T-helper 1 cell (primary cell): ENCODE measurements at regions not wholly inside any gene's neighbourhood (a gene's known extent, or its start where the extent isn't known, plus 50 kb on each side); places are given as distances from the start of the nearest gene placed in this dataset.
"Not testable (repeated sequence)": the region's sequence is repeated elsewhere in the genome, so short reads cannot be mapped to it uniquely, and the experiment has no call there.

Source experiments
- DNase-seq, 5 donors: peaks; one replicate each; pipeline ENCODE4 v3.0.0-alpha.2; 2012 to 2020

DNA sequence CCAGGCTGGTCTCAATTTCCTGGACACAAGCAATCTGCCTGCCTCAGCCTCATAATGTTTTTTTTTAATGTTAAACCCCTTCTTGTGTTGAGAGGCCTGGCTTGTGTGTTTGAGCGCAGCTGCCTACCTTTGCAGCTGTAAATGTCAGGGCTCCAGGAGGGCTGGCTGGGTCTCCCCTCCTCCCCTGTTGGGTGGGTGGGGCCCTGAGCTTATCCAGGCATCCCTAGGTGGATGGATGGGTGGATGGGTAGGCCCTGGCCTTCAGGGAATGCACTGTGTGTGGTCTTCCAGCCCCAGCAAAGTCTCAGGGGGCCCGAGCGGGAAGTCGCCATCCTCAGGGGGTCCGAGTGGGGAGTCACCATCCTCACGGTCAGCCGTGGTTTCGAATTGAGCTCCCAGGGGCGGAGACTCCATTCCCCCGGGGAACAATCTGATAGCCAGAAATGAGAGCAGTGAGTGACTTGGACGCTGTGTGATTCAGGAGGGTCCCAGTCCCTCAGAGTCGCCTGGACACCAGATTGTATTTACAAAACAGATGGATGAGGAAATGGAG is 279.4 kb upstream of the PLGLB2 start:
- DNase-seq = not testable (repeated sequence)

DNA sequence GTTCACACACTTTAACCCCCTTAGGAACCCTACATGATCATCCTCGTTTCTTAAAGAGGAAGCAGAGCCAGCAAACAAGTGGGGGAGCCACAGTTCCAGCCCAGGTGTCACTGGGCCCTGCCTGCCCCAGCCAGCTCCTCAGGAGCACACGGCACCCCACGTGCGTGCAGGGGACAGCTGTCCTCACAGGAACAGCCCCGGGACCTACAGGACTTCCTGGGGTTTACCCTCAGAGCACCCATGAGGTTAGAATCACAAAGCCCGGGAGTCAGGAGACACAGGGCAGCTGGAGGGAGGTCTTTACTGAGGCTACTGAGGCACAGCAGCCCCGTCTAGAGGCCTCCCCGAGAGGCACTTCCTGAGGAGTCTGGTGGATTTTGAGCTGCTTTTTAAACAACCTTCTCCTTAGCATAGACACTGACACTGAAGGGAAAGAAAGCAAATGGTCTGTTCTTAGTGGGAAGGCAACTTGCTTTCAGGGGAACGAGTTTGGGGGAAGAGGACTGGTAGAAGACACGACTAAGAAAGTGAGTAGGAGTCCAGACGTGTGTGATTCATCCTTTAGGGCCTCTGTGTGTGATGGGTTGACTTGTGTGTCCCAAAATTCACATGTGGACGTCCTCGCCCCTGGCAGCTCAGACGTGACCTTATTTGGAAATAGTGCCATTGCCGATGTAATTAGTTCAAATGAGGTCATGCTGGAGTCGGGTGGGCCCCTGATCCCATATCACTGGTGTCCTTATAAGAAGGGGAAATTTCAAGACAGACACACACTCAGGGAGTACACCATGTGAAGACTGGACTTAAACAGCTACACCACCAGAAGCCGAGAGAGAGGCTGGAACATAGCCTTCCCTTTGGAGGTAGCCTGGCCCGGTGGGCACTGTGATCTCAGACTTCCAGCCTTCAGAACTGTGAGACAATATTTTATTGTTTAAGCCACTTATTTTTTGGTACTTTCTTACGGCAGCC is 278.4 kb upstream of the PLGLB2 start:
- DNase-seq = peak in 1 of 5 donors; percentile 54

DNA sequence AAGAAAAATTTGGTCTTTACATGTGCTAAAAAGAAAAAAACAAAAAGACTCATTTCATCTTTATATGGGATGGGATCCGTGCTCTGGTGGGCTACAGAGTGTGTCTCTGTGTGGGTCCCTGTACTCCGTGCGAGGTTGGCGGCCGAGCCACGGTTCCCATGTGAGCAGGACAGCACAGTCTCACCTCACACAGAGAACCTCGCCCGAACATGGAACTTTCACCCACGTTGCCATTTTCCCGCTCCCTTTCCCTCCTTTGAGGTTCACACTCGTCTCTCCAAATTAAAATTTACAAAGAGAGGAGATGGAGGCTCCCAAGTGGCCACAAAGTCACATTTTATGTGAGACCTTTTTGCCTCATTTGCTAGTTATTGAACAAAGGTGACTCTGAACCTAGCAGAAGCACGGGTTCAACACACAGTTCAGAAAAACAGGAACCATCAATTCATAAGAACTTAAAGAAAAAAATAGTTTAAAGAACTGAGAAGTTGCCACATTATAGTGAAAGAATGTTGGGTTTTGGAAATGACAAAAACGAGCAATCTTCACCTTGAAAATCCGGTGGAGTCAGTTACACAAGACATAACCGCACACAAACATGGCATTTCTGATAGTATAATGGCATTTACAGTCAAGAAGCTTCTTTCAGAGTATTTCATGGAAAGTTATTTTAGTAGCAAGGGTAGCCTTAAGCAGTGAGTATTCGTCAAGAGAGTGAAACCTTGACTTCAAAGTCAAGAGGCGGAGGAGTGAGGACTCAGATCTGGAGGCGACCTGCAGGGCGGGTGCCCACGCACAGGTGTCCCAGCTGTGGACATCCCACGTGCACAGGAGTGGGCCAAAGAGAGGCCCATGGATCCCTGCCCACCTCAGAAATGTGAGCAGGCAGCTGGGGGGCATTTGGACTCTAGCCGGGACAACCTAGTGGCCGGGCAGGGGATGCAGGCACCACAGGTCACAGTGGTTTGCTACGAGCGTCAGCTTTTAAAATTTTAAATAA is 277.2 kb upstream of the PLGLB2 start:
- DNase-seq = peak in 1 of 5 donors; percentile 77

DNA sequence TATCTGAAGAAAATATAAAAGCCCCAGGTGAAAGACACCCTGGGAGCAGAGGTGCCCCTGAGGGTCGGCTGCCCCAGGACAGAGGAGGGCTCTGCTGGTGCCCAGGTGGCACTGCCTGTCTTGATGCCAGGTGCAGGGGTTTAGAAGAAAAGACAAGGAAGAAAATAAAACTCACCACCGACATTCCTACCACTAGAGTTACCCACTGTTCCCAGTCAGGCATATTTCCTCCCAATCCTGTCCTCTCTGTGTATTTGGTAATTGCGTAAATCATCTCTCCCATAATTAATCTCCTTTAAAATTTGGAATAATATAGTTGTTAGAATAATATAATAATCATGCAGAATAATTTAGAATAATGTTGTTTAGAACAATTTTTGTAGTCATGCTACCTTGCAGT is 276.4 kb upstream of the PLGLB2 start:
- DNase-seq = not testable (repeated sequence)

DNA sequence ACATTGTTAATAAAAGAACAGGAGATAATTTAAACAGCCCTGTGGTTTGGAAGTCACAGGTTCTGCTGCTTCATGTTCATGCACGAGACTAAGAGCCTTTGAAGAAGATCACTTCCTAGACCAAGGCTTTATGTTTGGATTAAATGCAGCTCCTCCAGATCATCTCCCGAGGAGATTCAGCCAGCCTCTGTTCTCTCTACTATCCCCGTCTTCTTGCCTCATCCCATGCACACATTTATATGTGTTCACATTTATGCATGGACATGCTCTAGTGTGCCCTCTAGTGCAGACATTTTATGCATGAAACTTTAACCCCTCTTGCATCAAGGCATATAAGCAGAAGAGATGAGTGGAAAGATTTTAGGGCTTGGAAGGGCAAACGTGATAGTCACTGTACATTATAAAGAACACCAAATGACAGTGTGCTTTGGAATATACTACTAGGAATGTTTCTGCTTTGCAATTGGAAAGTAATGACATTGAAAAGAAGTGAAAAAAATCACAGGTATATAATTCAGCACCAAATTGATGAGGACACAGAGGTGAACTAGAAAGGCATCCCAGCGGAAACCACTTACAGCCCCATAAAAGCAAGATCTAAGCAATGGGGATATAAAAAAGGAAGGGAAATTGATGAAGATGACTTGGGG is 271.5 kb upstream of the PLGLB2 start:
- DNase-seq = not testable (repeated sequence)

DNA sequence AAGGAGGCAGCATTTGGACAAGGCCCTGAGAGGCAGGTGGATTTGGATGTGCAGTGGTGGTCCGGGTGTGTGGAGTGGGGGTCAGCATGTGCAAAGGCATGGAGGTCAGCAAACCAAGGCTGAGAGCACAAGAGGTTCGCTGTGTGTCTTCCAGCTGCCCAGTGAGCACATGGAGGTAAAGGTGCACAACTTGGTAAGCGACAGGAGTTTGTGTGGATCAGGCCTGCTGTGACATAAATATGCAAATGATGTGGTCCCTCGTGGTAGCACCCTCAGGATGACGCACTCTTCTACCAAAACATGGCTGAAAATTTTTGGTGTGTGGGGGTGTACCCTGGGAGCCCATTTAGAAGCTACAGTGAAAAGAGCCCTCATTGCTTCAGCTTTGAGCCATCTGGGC is 271.0 kb upstream of the PLGLB2 start:
- DNase-seq = peak in 2 of 5 donors; percentile 18 to 47

DNA sequence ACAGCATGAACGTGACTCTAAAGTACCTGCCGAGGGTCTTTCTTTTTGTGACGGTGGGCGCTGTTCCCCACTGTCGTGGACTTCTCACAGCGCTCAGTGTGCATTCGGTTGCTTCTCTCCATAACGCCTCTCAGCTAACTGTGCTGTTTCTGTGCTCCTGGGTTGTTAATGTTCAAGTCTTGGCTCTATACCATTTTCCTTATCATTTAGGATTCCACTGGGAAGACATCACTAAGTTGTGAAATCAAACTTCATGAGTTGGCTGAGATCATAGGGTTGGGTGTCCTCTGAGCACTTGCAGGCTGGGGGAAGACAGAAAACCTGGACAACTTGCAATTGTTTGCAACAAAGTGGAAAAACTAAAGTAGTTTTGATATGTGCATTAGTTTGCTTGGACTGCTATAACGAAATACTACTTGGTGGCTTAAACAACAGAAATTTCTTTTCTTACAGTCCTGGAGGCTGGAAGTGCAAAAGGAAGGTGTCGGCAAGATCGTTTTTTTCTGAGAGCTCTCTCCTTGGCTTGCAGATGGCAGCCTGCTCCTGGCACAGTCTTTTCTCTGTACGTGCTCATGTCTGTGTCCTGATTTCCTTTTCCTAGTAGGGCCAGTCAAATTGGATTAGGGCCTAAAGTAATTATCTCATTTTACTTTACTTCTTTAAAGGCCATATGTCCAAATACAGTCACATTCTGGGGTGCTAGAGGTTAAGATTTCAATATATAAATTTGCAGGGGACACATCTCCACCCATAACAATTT is 270.0 kb upstream of the PLGLB2 start:
- DNase-seq = not testable (repeated sequence)

DNA sequence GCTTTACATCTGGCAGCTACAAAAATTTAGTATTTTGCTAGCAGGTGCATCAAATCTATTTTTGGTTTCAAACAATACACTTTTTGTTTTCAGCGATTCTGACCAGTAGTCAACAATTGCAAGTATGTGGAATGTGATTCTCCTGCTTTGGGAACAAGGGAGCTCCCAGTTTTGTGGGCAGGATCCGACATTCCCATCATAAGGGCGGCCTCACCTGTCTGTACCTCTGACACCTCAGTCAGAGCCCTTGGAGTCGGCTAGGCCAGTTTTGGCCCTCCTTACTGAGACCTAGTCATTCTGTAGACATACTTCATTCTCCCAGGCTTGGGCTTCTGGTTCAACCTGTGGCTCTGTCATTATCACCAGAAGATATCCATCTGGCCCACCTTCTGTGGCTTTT is 269.0 kb upstream of the PLGLB2 start:
- DNase-seq = not testable (repeated sequence)

DNA sequence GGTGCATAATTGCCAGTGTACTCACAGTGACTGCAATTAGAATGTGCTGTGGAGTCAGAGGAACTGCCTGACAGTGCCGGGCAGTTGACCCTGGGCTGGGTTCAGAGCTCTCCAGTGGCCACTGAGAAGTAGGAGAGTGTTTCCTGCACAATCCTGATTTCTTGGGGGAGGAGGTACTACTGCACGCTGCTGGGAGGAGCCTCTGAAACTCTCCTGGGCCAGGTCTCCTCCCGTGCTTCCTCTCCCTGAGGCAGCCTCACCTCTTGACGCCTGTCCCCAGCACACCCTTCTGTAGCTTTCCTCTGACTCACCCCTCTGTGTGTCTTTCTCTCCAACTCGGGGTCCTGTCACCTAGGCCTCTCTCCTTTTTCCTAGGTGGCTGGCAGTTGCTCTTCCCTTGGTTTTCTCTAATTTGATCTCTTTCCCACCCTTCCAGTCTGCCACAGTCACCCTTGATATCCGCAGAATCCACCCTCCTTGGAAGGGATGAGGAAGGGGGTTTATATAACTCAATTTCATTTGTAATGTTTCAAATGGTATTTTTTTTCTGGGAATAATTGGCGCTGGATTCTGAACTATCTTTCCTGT is 264.7 kb upstream of the PLGLB2 start:
- DNase-seq = peak in 1 of 5 donors; percentile 22

DNA sequence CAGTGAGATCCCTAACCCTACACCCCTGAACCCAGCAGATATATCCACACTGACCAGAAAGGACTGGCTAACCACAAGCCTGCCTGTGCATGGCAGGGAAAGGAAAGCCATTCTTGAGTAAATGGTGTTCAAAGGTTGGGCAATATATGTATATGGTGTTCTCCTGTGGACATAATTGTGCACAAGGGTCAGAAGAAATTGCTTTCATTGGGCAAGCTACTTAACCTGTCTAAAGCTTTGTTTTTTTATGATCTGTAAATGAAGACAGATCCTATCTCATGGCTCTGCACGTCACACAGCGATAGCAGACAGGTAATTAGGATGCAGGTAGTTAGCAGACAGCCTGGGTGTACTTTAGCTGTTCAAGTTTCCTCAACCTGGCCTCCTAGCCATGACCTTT is 263.5 kb upstream of the PLGLB2 start:
- DNase-seq = not testable (repeated sequence)

DNA sequence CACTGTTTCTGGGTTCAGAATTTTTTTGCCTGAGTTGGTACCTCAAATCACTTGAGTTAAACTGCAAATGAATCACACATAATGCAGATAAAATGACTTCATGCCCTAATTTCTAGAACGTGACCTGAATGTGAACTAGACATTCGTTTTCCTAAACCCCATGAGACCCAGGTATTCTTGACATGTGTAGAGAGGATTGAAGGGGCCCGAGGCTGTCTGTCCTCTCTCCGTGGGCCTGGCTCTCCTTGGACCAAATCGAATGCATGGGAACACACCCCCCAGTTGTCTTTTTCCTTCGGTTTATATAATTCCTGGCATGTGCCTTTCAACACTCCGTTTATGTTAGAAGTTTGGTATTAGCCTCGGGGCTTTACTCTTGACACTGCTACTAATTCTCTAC is 262.4 kb upstream of the PLGLB2 start:
- DNase-seq = not testable (repeated sequence)

DNA sequence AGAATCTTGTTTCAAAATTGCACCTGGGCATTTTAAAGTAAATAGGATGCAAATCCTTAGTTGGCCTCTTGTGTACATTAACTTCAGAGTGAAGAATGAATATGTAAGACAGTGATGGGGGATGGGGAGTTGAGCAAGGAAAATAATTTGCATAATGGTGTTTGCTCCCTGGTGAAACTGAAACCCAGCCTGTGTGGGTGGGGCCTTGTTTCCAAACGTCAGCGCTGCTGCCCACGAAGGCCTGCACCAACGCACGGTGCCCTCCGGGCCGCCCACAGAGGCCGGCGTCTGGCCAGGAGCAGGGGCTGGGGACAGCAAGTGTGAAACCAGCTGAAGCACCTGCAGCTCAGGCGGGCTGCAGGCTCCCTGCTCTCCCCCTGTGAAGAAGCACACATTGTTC is 262.0 kb upstream of the PLGLB2 start:
- peak in 1 of 5 donors; percentile 34 for DNase-seq

DNA sequence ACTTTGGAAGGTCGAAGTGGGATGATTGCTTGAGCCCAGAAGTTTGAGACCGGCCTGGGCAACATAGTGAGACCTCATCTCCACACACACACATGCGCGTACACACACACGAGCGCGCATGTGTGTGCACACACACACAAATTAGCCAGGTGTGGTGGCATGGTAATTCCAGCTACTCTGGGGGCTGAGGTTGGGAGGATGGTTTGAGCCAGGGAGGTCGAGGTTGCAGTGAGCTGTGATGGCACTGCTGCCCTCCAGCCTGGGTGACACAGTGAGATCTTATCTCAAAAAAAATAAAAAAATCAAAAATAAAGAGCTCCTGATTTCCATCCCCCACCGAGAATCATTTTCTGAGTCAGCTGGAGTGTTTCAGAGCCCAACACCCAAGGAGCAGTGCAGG is 261.5 kb upstream of the PLGLB2 start:
- peak in 1 of 5 donors; percentile 26 for DNase-seq

DNA sequence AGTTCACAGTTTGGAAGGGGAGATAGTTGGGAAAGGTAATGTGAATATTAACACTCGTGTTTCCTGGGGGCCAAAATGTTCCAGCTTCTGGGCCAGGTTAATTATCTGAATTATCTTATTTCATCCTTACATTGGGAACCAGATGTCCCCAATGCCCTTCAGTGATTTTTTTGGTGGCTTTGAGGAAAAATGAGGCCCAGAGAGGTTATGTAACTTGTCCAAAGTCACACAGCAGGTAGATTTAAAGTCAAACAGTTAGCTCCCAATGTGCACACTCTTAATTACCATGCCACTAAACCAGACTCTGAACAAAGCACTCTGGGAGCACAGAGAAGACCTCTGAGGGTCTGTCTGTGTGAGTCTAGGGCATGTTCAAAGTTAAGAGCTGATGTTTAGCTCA is 259.9 kb upstream of the PLGLB2 start:
- DNase-seq = not testable (repeated sequence)

DNA sequence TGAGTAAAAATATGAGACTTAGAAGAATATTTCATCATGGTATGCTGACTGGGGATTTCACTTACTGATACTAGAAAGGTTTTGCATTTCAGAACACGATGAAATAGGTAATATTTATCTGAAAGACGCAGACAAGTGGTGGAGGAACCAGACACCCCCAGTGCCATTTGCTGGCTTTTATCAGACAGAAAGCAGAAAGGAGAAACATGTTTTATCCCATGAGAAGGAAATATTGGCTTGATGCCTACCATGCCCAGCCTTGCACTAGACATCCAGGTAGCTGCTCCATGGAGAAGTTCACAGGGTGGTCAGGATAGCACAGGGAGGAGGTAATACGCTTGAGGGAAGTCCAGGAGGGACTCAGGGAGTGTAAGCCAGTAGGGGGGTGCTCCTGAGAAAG is 258.9 kb upstream of the PLGLB2 start:
- DNase-seq = not testable (repeated sequence)

DNA sequence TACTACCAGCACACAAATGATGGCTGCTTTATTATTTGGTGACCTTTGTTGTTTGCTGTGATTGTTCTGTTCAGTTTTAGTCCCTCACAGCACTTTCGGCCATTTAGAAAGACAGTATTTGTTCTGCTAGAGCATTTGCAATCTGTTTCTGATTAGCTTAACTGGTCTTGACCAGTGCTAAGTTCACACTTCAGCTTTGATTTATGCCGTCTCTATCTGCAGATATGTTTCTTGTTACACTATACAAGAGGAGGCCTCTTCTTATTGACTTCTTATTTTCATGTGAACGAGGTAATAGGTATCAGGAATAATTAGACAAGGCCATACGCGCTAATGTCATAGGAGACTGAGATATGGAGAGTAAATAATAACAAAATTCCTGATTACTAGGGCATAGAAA is 253.0 kb upstream of the PLGLB2 start:
- DNase-seq = not testable (repeated sequence)

DNA sequence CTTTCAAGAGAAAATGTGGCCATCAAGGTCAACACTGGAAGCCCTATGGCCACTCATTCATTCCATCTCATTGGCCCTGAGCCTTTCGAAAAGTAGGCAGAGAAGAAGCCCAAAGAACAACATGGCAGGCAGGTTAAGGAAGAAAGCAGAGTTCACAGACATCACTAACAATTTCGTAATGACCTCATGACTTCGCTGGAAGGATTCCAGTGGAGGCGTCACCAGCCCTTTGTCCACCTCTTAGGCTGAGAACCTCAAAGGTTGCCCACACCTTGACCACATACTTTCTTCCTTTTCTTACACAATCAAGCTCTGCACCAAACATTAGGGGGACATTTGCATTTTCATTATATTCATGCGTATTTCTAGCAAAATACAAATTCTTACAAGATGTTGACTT is 252.4 kb upstream of the PLGLB2 start:
- not testable (repeated sequence) for DNase-seq

DNA sequence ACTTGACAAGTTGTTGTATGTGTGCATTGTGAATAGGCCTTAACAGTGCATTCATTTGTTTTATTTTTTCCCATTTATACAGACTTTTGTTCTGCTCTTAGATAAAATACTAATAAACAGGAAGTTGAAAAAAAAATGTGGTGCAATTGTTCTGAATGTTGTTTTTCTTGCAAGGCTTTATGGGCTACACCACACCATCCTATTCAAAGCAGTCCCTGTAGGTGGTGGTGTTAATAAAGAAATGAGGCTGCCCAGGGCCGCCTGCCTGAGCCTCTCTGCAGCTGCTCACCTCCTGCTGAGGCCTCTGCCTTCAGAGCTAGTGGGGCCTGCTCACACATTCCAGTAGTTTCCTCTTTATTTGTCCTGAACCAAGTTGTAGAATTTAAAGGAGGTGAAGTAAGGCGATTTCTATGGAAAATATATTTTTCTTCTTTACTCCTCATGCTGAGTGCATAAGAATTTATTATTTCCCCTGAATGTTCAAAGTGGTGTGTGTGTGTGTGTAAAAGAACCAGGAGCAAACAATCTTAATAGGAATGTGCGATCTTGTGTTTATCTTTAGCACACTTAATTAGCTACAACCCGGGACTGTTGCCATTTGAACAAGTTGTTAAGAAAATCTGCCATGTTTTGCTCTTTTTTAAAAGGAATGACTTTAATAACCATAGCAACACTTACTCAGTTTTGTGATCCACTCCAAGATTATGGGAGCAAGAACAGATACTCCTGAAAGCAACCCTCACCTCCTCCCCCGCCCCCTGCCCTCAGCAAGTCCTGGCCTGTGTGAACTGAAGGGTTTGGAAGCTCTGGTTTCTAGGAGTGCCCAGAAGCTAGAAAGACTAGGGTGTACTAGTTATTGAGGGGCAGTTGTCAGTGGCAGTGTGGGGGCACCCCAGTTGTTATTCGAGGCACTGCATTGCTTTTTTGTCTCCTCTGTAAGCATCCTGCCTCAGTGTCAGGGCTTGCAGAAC is 251.6 kb upstream of the PLGLB2 start:
- DNase-seq = peak in 1 of 5 donors; percentile 40

DNA sequence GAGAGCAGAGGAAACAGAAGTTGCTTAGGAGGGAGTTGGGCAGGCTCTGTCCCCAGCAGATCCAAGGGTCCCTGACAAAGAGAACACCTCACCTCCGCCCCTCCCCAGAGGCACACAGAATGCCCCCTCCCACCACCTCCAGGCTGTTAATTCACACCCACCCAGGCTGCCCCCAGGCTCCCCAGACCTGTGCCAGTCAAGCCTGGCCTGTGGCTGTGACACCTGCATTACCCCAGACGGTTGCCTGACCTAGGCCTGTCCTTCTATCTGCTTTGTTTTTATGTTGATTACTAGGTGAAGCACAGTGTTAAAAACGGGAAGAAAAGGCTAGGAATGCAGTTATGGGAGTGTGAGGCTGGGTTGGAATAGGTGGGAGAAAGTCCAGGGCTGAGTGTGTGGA is 250.8 kb upstream of the PLGLB2 start:
- DNase-seq = not testable (repeated sequence)

DNA sequence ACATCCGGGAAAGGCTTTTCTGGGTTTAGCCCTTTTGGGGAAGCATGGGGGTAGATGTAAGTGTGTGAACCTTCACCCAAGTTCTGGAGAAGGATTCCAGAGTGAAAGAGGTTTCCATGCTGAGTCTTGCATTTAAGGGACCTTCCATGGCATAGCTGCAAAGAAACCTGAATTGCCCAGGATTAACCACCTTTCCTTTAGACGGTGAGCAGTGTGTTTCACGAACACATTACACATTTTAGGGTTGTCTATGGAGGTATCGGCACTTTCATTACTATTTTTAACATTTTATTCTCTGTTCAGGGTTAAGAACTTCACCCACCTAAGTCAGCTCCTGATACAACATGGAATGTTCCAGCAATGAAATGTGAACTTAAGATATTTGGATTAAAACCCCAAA is 250.2 kb upstream of the PLGLB2 start:
- DNase-seq = not testable (repeated sequence)
